GM19455 (cell line): ENCODE measurements at regions not wholly inside any gene's neighbourhood (a gene's known extent, or its start where the extent isn't known, plus 50 kb on each side); places are given as distances from the start of the nearest gene placed in this dataset.

Experiments used
- ATAC-seq: cut with Tn5 transposase; IDR thresholded peaks from one replicate; pipeline ENCODE4 v1.9.1; 2021; ENCODE audit not compliant: unreplicated experiment

GRCh38 chr1:239914751-239915231 lies 176.9 kb upstream of the FMN2 start:
- no peak for ATAC-seq

- no peak for ATAC-seq
Observed at GRCh38 chr1:239918634-239919033, 173.0 kb upstream of the FMN2 start.

GRCh38 chr1:239920214-239920613 lies 171.5 kb upstream of the FMN2 start:
- ATAC-seq = no peak

- ATAC-seq = no peak
Observed at GRCh38 chr1:239922778-239923522, 168.7 kb upstream of the FMN2 start.

GRCh38 chr1:239924741-239925350 lies 166.8 kb upstream of the FMN2 start:
- no peak for ATAC-seq

GRCh38 chr1:239926184-239926583 lies 165.5 kb upstream of the FMN2 start:
- ATAC-seq = no peak

GRCh38 chr1:239929317-239929716 lies 162.4 kb upstream of the FMN2 start:
- no peak for ATAC-seq

GRCh38 chr1:239930686-239931262 lies 160.9 kb upstream of the FMN2 start:
- ATAC-seq = no peak

GRCh38 chr1:239931341-239931740 lies 160.3 kb upstream of the FMN2 start:
- no peak for ATAC-seq

- ATAC-seq = no peak
Observed at GRCh38 chr1:239939602-239940001, 152.1 kb upstream of the FMN2 start.

GRCh38 chr1:239943761-239944160 lies 147.9 kb upstream of the FMN2 start:
- no peak for ATAC-seq

GRCh38 chr1:239944666-239945065 lies 147.0 kb upstream of the FMN2 start:
- ATAC-seq = no peak

- ATAC-seq = no peak
Observed at GRCh38 chr1:239947801-239948200, 143.9 kb upstream of the FMN2 start.

- ATAC-seq = peak; percentile 75
Observed at GRCh38 chr1:239951511-239952140, 140.1 kb upstream of the FMN2 start.

GRCh38 chr1:239952348-239953308 lies 139.1 kb upstream of the FMN2 start:
- ATAC-seq = no peak

GRCh38 chr1:239954836-239955235 lies 136.8 kb upstream of the FMN2 start:
- ATAC-seq = no peak

- ATAC-seq = no peak
Observed at GRCh38 chr1:239955431-239955830, 136.3 kb upstream of the FMN2 start.

- ATAC-seq = no peak
Observed at GRCh38 chr1:239956263-239956662, 135.4 kb upstream of the FMN2 start.

- no peak for ATAC-seq
Observed at GRCh38 chr1:239958063-239958462, 133.6 kb upstream of the FMN2 start.

- no peak for ATAC-seq
Observed at GRCh38 chr1:239960366-239960765, 131.3 kb upstream of the FMN2 start.

GRCh38 chr1:239963856-239964255 lies 127.8 kb upstream of the FMN2 start:
- ATAC-seq = no peak
